NCI-H2107 treated with DMSO at 0.1 percent for 48 hours (cell line): ENCODE measurements at regions not wholly inside any gene's neighbourhood (a gene's known extent, or its start where the extent isn't known, plus 50 kb on each side); places are given as distances from the start of the nearest gene placed in this dataset.
A peak's percentile ranks its signal among the peaks of the same experiment; 100 is the strongest.
"Not testable (repeated sequence)": the region's sequence is repeated elsewhere in the genome, so short reads cannot be mapped to it uniquely, and the experiment has no call there.

ENCODE experiments used
- DNase-seq: peaks from one replicate; lab custom pipeline; 2025; ENCODE audit not compliant: unreplicated experiment; lab: John Stamatoyannopoulos, UW

DNA sequence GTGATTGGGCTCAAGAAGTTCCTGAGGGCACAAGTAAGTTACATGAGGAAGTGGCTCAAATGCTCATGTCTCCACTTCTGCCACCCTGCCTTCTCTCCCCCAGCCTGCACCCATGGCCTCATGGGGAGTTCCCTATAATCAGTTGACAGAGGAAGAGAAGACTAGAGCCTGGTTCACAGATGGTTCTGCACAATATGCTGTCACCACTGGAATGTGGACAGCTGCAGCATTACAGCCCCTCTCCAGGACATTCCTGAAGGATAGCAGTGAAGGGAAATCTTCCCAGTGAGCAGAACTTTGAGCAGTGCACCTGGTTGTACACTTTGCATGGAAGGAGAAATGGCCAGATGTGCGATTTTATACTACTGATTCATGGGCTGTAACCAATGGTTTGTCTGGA, 352.3 kb downstream of the C12orf75 start:
- not testable (repeated sequence) for DNase-seq

DNA sequence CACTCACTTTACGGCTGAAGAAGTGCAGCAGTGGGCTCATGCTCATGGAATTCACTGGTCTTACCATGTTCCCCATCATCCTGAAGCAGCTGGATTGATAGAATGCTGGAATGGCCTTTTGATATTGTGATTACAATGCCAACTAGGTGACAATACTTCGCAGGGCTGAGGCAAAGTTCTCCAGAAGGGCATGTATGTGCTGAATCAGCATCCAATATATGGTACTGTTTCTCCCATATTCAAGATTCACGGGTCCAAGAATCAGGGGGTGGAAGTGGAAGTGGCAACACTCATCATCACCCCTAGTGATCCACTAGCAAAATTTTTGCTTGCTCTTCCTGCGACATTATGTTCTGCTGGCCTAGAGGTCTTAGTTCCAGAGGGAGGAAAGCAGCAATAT, 353.3 kb downstream of the C12orf75 start:
- DNase-seq = not testable (repeated sequence)

DNA sequence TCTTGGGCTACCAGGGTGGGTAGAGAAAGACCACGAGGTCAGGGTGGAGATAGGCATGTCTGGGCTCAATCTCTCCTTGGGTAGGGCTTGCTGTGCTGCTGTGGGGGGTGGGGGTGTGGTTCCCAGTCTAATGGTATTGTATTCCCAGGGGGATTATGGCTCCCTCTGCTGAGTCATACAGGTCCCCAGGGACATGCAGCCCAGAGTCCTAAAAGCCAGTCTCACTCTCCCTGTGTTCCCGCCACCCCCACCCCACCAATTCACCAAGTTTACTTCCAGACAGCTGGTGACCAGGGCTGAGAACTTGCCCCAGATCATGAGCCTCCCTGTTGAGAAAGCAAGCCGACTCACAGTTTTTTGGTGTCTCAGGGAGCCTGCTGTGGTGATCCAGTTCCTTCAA, 367.6 kb downstream of the C12orf75 start:
- DNase-seq = peak; percentile 53

DNA sequence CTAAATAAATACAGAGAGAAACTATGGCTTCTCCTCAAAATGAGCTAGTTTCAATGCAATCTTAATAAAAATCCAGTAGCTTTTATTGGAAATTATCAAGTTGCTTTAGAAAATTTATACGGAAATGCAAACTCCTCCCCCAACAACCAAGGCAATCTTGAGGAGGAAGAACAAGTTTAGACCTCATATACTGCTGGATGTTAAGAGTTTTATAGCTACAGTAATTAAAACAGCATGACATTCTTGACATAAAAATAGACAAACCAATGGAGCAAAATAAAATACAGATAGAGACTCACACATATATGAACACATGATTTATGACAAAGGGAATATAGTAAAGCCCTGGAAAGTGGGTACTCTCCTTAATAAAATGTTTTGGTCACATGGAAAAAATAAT, 368.7 kb downstream of the C12orf75 start:
- DNase-seq = no peak

DNA sequence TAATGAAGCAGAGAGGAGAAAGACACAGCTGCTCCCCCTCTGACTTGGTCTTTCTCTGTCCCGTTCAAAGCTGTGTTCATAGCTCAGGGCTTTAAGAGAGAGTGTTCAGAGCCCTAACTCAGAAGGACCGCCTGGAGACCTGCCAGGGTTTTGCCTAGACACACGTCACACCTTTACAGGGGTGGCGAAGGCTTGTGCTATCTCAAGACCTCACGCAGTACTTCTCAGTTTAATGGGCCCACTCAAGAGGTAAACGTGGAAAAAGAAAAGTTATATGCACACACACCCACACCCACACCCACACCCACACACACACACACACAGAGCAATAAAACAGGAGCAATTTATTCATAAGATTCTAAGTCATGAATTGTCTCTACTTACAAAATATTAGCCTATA, 374.3 kb downstream of the C12orf75 start:
- DNase-seq = peak; percentile 46

DNA sequence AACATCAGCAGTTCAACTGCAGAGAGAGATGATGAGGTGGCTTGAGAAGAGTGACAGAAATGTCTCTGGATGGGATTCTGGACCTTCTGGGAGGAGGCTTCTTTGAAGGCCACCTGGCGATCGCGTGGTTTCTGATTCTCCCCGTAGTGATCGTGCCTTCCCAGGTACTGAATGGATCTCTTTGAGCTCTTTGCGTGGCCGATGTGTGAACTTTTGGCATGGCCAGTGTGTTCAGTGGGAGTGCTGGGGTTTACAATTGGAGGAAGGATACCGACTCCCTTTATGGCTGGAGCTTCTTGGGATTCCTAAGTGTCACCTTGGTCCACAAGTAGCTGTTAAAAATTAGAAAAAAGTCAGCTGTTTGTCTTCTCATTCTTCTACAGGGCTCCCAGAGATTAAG, 374.7 kb downstream of the C12orf75 start:
- DNase-seq = no peak

DNA sequence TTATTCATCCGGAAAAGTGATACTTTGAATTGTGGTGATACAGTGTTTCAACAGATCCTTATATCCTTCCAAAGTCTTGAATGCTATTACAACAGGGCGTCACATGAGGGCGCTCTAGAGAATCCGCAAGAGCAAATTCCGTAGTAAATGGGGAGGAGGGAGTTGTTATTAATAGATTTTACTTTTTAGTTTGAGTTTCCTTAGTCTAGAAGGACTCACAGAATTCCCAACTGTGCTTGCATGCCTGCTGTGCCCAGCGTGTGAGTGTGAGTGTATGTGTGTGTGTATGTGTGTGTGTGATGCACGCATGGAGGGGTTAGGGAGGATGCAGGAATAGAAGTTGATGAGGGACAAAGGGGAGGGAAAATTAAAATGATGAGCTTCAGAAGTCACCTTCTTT, 375.3 kb downstream of the C12orf75 start:
- DNase-seq = peak; percentile 85

DNA sequence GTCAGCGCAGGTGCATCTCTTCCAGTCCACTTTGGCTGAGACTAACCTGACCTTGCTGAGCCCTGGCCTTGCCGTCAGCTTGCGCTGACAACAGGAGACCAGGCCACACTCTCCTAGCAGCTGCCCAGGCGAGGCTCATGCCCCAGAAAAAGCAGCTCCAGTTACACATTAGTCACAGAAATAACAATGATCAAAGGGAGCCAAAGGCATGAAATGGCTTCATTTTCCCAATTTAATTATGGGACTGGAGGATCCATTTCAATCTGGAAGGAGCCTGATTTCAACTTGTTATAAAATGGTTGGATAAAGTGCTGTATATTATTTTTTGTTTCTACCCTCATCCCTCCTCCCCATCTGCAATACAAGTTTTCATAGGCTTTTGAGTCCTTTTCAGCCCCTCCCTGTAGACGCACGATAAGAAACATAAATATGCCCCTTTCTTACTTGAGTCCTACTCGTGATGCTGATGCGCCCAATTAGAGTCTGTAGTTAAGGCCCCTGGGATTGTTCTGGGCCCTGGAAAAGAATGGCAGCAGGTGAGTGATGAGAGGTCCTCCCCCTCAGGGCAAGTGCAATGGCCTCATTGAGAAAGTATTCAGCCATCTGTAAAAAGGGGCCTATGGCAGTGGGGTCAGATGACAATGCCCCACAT, 376.0 kb downstream of the C12orf75 start:
- DNase-seq = peak; percentile 98

DNA sequence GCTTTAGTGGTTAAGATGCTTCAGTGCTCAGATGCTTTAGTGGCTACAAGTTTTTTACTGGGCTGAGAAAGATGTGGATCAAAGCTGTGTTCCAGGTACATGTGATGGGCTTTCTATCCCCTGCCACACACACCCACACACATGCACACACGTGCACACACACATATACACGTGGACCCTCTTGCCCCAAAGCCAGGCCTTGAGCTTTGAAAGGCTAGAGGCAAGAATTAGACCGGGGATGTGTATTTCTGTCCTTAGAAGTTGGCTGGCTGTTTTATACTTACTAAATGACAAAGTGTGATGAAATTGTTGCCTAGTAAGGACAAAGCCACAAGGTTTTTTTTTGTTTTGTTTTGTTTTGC, 376.5 kb downstream of the C12orf75 start:
- no peak for DNase-seq

DNA sequence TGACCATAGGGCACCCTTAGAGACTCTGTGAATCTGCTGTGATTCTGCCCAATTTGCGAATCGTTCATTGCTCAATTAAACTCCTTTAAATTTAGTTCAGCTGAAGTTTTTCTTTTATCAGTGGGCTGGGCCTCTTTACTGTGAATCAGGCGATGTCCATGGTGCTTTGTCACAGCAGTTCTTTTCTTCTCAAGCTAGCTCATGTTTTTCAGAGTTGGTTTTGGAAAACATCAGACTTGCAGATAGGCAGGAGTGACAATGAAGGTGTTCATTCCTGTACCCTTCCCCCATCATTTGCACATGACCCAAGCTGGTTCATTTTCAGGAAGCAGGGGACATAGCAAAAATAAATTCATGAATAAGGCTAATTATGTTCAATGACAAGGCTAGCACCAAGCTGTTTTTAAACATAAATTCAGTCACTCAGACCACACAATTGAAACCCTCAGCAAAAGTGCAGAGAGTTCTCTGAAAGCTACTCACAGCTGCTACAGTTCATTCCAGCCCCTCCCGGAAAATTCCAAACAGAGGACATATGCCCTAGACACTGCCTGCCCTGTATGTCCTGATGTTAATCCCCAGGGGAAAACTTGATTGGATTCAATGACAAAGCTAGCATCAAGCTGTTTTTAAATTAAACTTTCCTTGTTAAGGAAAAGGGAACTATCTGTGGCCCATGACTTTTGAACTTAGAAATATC, 383.3 kb downstream of the C12orf75 start:
- DNase-seq = no peak

DNA sequence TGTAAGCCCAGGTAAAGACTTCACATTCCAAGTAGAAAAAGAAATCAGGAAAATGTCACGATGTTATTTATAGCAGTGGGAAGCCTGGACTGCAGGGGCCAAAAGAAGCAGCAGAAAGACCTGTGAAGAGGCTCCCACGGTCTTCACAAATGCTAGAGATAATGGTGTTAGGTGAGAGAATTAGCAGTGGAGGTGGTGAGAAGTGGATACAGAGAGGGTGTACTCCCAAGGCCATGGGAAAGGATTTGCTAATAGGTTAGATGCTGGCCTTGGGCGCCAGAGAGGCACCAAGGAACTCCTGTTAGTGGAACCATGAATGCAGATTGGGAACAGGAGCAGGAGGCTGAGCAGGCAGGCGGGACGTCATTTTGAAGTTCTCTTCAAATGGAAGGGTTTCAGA, 386.1 kb downstream of the C12orf75 start:
- no peak for DNase-seq

DNA sequence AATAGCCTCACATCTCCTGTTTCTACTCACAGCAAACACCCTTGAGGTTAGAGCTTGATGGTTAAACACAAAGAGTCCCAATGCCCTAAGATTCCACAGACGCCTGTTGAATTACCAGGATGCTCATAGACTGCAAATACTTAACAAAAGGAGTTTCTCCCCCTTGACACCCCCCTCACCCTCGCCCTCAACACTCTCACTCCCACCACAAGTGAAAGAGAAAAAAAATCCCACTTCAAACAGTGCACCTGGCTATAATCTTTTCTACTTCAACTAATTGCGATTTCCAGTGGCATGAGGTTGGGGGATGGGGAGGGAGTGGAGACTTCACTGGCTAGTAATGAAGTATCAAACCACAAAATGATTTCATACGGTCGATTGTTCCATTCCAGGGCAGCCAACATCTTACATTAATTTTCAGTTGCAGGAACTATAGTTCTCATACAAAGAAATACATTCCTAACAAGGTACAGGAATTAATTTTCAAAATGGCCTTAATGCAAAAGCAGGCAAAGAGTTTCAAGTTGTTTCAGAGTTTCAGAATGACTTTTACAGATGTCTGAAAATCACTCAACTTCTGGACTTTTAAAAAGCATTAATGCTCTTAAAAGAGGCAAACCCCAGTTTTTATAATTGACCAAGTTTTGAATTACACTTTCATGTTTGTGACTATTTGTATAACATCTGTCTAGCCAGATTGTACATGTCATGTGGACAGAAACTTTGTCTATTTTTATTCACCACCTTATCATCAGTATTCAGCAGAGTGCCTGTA, 390.7 kb downstream of the C12orf75 start:
- DNase-seq = peak; percentile 97

DNA sequence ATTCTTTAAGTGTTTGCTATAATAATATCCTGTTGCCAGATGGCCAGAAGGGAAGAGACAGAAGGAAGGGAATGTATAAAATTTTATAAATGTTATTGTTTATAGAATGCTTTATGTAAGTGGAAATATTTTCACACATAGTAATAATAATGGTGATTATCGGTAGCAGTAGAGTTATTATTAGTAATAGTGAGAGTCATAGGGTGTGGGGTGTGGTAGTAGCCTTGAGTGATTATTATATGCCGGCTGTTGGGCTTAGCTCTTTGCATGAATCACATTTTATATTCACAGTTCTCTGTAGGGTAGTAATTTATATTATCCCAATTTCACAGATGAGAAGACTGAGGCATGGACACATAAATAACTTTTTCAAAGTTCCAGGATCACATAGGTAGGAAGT, 391.4 kb downstream of the C12orf75 start:
- no peak for DNase-seq

DNA sequence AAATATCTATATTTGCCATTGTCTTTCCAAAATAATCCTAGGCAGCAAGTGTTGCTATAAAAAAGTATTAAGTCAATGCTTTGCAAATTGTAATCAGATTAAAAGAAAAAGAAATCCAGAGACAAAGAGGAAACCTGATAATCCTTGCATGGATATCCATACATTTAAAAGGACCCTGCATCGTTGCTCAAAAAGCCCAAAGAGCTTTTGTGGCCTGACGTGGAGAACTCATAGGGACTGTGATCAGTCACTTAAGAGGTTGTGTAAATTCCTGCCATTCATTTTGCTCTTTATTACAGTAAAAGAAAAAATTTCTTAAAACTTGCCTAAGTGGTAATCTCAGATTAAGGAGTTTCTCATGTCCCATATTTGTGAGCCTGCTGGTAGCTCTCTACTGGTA, 392.6 kb downstream of the C12orf75 start:
- no peak for DNase-seq

DNA sequence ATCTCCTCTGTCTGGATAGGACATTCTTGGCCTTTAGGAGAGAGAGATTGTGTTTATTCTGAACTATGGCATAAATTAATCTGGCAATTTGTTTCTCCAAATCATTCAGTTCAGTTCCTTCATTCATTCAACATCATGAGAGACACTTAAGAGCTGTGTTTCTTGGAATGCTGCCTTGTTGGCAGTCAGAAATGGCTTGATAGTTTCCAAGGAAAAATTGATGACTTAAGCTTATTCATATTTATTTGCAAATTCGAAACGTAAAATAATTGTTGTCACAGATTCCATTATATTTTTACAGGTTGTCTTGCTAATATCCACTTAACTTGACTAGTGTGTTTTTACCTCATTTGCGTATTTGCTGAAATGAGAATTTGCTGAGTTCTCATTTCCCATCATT, 393.0 kb downstream of the C12orf75 start:
- no peak for DNase-seq

DNA sequence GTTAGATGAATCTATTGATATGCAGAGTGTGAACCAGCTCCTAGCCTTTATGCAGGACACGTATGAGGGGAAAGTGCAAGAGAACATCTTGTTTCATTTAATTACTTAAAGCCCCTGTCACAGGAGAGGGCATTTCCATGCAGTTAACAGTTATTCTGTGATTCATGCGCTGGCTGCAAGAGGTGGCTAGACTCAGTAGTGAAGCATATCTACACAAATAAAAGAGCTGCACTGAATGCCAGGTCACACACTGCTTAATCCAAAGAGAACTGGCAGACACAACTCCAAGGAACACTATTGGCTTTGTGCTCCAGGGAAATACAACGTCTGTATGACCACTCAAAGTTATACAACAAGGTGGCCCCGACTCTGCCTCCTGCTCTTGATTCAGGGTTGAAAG, 394.1 kb downstream of the C12orf75 start:
- DNase-seq = no peak

DNA sequence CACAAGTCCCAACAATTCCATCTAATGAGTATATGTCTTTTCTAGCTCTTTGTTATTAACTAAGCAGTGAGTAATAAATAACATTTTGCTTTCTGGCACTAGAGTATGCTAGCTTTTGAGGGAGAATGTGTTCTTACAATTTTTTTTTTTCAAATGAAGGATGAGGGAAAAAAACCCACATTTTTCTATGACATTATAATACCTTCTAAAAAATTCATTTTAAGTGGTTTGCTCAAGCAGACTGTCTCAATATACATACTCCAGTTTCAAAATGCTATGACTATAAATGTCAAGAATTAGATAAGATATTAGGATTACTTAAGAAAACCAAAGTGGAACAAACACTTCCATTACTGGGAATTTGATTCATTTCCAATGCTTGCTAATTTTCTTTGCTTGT, 394.6 kb downstream of the C12orf75 start:
- DNase-seq = no peak

DNA sequence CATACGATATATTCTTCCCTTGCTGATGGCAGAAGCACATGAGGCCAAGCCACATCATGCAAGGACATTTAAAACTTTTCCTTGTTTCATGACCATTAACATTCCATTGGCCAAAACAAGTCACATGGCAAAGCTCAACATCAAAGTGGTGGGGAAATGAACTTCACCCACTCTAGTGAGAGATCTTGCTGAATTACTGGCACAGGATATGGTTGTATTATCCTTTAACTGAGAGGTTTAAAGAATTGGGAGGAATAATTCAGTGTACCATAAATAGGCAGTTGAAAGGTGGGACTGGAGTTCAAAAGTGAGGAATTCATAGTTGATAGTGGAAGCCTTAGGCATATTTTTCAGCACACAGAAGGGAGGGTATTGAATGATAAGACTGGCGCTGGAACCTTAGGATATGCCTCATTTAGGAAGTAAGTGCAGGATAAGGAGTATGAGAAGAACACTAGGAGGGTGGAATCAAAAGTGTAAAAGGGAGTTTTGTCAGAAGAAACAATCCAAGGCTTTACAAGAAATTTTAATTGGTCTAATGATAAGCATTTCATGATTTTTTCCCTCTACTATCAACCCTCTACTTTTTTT, 398.8 kb downstream of the C12orf75 start:
- no peak for DNase-seq

DNA sequence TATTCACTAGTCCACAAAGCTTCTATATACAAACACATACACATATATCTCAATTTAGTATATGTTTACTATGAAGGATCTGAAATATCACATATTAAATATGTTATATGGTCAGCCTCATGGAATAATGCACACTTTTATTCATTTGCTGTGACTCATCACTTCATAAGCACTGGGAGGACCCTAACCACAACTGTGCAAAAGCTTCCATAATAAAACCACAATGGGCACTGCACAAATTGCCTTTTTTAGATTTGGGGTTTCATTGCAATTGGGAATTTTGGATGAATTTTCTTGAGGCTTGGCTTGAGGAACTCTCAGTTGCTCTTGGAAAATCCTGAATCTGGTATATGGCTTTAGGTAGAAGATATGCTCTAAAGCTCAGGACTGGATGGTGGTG, 399.4 kb downstream of the C12orf75 start:
- DNase-seq = no peak

DNA sequence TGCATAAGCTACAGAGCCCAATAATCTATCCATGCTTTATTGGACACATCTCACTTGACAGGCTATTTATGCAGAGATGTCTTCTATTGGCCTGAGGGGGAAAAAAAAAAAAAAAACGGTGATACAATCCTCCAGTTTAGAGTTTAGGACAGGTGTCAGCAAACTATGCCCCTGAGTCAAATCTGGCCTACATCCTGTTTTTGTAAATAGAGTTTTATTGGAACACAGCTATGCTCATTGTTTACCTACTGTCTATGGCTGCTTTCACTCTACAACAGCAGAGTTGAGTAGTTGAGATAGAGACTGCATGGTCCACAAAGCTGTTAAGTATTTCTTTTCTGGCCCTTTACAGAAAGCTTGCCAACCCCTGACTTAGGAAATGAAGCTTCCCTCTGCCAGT, 403.1 kb downstream of the C12orf75 start:
- DNase-seq = no peak

DNA sequence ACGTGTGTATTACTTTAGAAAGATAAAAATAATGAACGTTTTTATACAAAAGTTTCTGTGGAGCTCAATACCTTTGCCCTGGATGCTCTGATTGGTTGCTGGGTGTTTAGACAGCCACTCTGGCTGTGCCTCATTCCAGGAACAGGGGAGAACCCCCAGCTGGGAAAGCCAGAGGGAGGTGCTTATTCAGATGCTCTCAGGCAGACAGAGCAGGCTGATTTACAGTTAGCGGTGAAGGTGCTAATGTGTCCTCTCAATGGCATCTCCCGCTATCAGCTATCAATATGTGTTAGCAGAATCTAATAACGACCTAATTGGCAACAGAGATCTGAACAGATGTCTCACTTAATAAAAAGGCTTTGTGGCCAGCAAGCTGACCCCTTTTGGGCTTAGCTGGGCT, 402.3 kb downstream of the NUAK1 start:
- DNase-seq = no peak

DNA sequence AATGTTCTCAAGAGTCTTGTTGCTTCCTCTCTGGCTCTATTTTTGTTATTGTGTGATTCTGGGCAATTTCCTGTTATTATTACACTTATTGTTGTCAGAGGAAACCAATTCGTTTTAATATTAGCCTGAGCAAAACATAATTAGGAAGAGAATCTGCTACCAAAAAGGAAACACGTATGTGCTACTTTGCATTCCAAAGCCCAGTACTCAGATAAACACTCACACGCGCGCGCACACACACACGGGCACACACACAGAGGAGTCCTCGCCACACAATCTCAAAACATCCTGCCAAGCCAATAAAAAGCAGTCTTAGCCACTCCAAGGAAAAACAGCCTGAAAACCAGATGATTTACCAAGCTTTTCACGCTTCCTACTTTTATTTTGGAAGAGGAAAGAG, 400.7 kb downstream of the NUAK1 start:
- no peak for DNase-seq
